Activated naive CD4-positive, alpha-beta T cell treated with anti-CD3 and anti-CD28 coated beads, Interleukin-2, amount 10 ng/mL, durations not matched to agents 7 days and 5 days (primary cell): ENCODE measurements at regions not wholly inside any gene's neighbourhood (a gene's known extent, or its start where the extent isn't known, plus 50 kb on each side); places are given as distances from the start of the nearest gene placed in this dataset.

Experiments used
- CTCF ChIA-PET: fragments of 350-600 bp; sonication (Branson Sonifier 250); formaldehyde crosslinking; loops from one replicate; lab custom pipeline; 2021; ENCODE audit warnings: antibody characterized with exemption; lab: Charles Lee
- DNase-seq: peaks from one replicate; pipeline ENCODE4 v3.0.0-alpha.2; 2020
- H3K27ac Mint-ChIP-seq: one replicate; pipeline ENCODE4 v1.8.0; 2021; ENCODE audit warnings: mild to moderate bottlenecking, moderate library complexity, mixed read lengths
- H3K27me3 Mint-ChIP-seq: one replicate; pipeline ENCODE4 v1.8.0; 2021; ENCODE audit warnings: mild to moderate bottlenecking, mixed read lengths
- H3K36me3 Mint-ChIP-seq: one replicate; pipeline ENCODE4 v1.8.0; 2021; ENCODE audit warnings: mixed read lengths
- H3K4me1 Mint-ChIP-seq: one replicate; pipeline ENCODE4 v1.8.0; 2021; ENCODE audit warnings: mixed read lengths
- H3K4me3 Mint-ChIP-seq: one replicate; pipeline ENCODE4 v1.8.0; 2021; ENCODE audit warnings: mild to moderate bottlenecking, moderate library complexity, mixed read lengths
- H3K9me3 Mint-ChIP-seq: one replicate; pipeline ENCODE4 v1.8.0; 2021; ENCODE audit warnings: mixed read lengths

GRCh38 chr12:69129564-69129963, 109.8 kb upstream of the CPSF6 start:
- CTCF ChIA-PET = no interaction called here
- Mint-ChIP-seq H3K27ac (no peak overlapping the region), H3K4me3 (no peak overlapping the region), H3K36me3 (no peaks in the 10 kb centered on the region), H3K4me1 (no peaks in the 10 kb centered on the region), H3K9me3 (no peaks in the 10 kb centered on the region), H3K27me3 (peaks cover 7% of the 10 kb centered on the region)
- no peak for DNase-seq

GRCh38 chr12:69130064-69130463, 109.3 kb upstream of the CPSF6 start:
- no peak for DNase-seq
- Mint-ChIP-seq H3K9me3 (no peaks in the 10 kb centered on the region), H3K27me3 (peaks cover 7% of the 10 kb centered on the region), H3K4me1 (no peaks in the 10 kb centered on the region), H3K36me3 (no peaks in the 10 kb centered on the region), H3K4me3 (no peak overlapping the region), H3K27ac (no peak overlapping the region)
- CTCF ChIA-PET = interaction anchor here (1.1 kb wide), 1 partner anchor 26 kb away, joined by 3 read pairs; no protein-coding TSS in a partner anchor

- CTCF ChIA-PET = interaction anchor here (1.1 kb wide), 1 partner anchor 25 kb away, joined by 3 read pairs; no protein-coding TSS in a partner anchor
- H3K4me1 Mint-ChIP-seq = no peaks in the 10 kb centered on the region
- no peak for DNase-seq
- H3K4me3 Mint-ChIP-seq = no peak overlapping the region
- peaks cover 7% of the 10 kb centered on the region for H3K27me3 Mint-ChIP-seq
- H3K36me3 Mint-ChIP-seq = no peaks in the 10 kb centered on the region
- no peak overlapping the region for H3K27ac Mint-ChIP-seq
- peaks cover 1% of the 10 kb centered on the region for H3K9me3 Mint-ChIP-seq
These were observed 108.3 kb upstream of the CPSF6 start for GRCh38 chr12:69131077-69131476.

- no peak for DNase-seq
- no peak overlapping the region for H3K27ac Mint-ChIP-seq
- H3K4me3 Mint-ChIP-seq = no peak overlapping the region
- peaks cover 4% of the 10 kb centered on the region for H3K36me3 Mint-ChIP-seq
- peaks cover 25% of the 10 kb centered on the region for H3K9me3 Mint-ChIP-seq
- no peaks in the 10 kb centered on the region for H3K4me1 Mint-ChIP-seq
- CTCF ChIA-PET = no interaction called here
- peaks cover 7% of the 10 kb centered on the region for H3K27me3 Mint-ChIP-seq
These were observed 102.3 kb upstream of the CPSF6 start for GRCh38 chr12:69136931-69137613.

- Mint-ChIP-seq H3K36me3 (peaks cover 4% of the 10 kb centered on the region), H3K4me3 (no peak overlapping the region), H3K27ac (no peak overlapping the region), H3K27me3 (peaks cover 4% of the 10 kb centered on the region), H3K9me3 (peaks cover 23% of the 10 kb centered on the region), H3K4me1 (no peaks in the 10 kb centered on the region)
- CTCF ChIA-PET = no interaction called here
- DNase-seq = no peak
These were observed 98.3 kb upstream of the CPSF6 start for GRCh38 chr12:69141074-69141473.

- H3K9me3 Mint-ChIP-seq = no peaks in the 10 kb centered on the region
- CTCF ChIA-PET = interaction anchor here (0.8 kb wide), 1 partner anchor 9 kb away, joined by 4 read pairs; no protein-coding TSS in a partner anchor
- peaks cover 8% of the 10 kb centered on the region for H3K4me1 Mint-ChIP-seq
- no peak overlapping the region for H3K27ac Mint-ChIP-seq
- DNase-seq = no peak
- no peaks in the 10 kb centered on the region for H3K36me3 Mint-ChIP-seq
- H3K4me3 Mint-ChIP-seq = no peak overlapping the region
- H3K27me3 Mint-ChIP-seq = no peaks in the 10 kb centered on the region
These were observed 90.1 kb upstream of the CPSF6 start for GRCh38 chr12:69149270-69149669.

- Mint-ChIP-seq H3K27me3 (no peaks in the 10 kb centered on the region), H3K4me3 (no peak overlapping the region), H3K4me1 (peaks cover 17% of the 10 kb centered on the region), H3K27ac (no peak overlapping the region), H3K36me3 (no peaks in the 10 kb centered on the region), H3K9me3 (no peaks in the 10 kb centered on the region)
- no peak for DNase-seq
- CTCF ChIA-PET = no interaction called here
These were observed 89.1 kb upstream of the CPSF6 start for GRCh38 chr12:69150083-69150795.

GRCh38 chr12:69150796-69151127, 88.6 kb upstream of the CPSF6 start:
- Mint-ChIP-seq H3K27me3 (no peaks in the 10 kb centered on the region), H3K9me3 (no peaks in the 10 kb centered on the region), H3K36me3 (no peaks in the 10 kb centered on the region), H3K27ac (no peak overlapping the region), H3K4me3 (no peak overlapping the region), H3K4me1 (peaks cover 17% of the 10 kb centered on the region)
- no peak for DNase-seq
- CTCF ChIA-PET = interaction anchor here (0.7 kb wide), 1 partner anchor 592 kb away, joined by 3 read pairs; no protein-coding TSS in a partner anchor

- CTCF ChIA-PET = interaction anchor here (0.7 kb wide), 1 partner anchor 592 kb away, joined by 3 read pairs; no protein-coding TSS in a partner anchor
- Mint-ChIP-seq H3K9me3 (no peaks in the 10 kb centered on the region), H3K36me3 (no peaks in the 10 kb centered on the region), H3K27ac (no peak overlapping the region), H3K4me1 (peaks cover 18% of the 10 kb centered on the region), H3K27me3 (no peaks in the 10 kb centered on the region), H3K4me3 (no peak overlapping the region)
- no peak for DNase-seq
These were observed 88.1 kb upstream of the CPSF6 start for GRCh38 chr12:69151254-69151764.

GRCh38 chr12:69154585-69155363, 84.6 kb upstream of the CPSF6 start:
- CTCF ChIA-PET = interaction anchor here (0.6 to 7.1 kb wide), 15 partner anchors 10 to 486 kb away, joined by 3 to 94 read pairs (median 4); no protein-coding TSS in a partner anchor
- H3K4me1 Mint-ChIP-seq = peaks cover 31% of the 10 kb centered on the region
- no peaks in the 10 kb centered on the region for H3K36me3 Mint-ChIP-seq
- H3K27me3 Mint-ChIP-seq = no peaks in the 10 kb centered on the region
- peak overlapping the region; percentile 0 for H3K27ac Mint-ChIP-seq
- H3K4me3 Mint-ChIP-seq = no peak overlapping the region
- no peaks in the 10 kb centered on the region for H3K9me3 Mint-ChIP-seq
- peak; percentile 86 for DNase-seq

GRCh38 chr12:69157023-69157655, 82.2 kb upstream of the CPSF6 start:
- no peaks in the 10 kb centered on the region for H3K36me3 Mint-ChIP-seq
- H3K27me3 Mint-ChIP-seq = no peaks in the 10 kb centered on the region
- H3K4me1 Mint-ChIP-seq = peaks cover 36% of the 10 kb centered on the region
- H3K9me3 Mint-ChIP-seq = no peaks in the 10 kb centered on the region
- peak; percentile 93 for DNase-seq
- H3K27ac Mint-ChIP-seq = no peak overlapping the region
- no peak overlapping the region for H3K4me3 Mint-ChIP-seq
- CTCF ChIA-PET = interaction anchor here (0.7 to 7.1 kb wide), 28 partner anchors 7 to 483 kb away, joined by 3 to 94 read pairs (median 4); no protein-coding TSS in a partner anchor

GRCh38 chr12:69161829-69162228, 77.5 kb upstream of the CPSF6 start:
- H3K4me1 Mint-ChIP-seq = peaks cover 13% of the 10 kb centered on the region
- no peaks in the 10 kb centered on the region for H3K36me3 Mint-ChIP-seq
- no peak overlapping the region for H3K4me3 Mint-ChIP-seq
- no peaks in the 10 kb centered on the region for H3K9me3 Mint-ChIP-seq
- peak; percentile 44 for DNase-seq
- no peaks in the 10 kb centered on the region for H3K27me3 Mint-ChIP-seq
- no peak overlapping the region for H3K27ac Mint-ChIP-seq
- CTCF ChIA-PET = interaction anchor here (1.4 to 1.6 kb wide), 2 partner anchors 10 to 91 kb away, joined by 3 to 4 read pairs; no protein-coding TSS in a partner anchor

- no peaks in the 10 kb centered on the region for H3K27me3 Mint-ChIP-seq
- H3K27ac Mint-ChIP-seq = no peak overlapping the region
- no peak for DNase-seq
These were observed 75.5 kb upstream of the CPSF6 start for GRCh38 chr12:69163681-69164362.

More at GRCh38 chr12:69163681-69164362, 75.5 kb upstream of the CPSF6 start:
- Mint-ChIP-seq H3K36me3 (no peaks in the 10 kb centered on the region), H3K4me3 (no peak overlapping the region), H3K4me1 (peaks cover 5% of the 10 kb centered on the region), H3K9me3 (no peaks in the 10 kb centered on the region)
- CTCF ChIA-PET = interaction anchor here (3.4 kb wide), 1 partner anchor 8 kb away, joined by 12 read pairs; no protein-coding TSS in a partner anchor
